ENCODE measurements at regions not wholly inside any gene's neighbourhood (a gene's known extent, or its start where the extent isn't known, plus 50 kb on each side); places are given as distances from the start of the nearest gene placed in this dataset.

DNA sequence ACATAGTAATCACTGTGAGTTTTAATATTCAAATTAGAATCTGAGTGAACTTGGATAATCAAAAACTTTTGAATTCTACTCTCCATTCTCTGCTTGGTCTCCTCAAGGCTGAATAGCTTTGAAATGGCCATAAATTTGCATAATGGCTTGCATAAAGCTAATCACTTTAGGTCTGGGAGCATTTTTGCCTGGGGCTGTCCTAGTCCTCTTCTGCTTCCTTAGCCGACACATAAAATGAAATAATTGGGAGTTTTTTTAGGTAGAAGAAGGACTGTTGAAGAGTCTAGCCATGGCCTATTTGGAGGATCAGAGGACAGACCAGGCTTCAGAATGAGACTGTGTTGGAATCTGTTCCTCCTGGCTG is 91.4 kb upstream of the EEF2KMT start:
- Histone ChIP-seq H3K27ac (ENCODE audit: low read depth, low read length) (no peak overlapping the region), H3K27me3 (ENCODE audit: control insufficient read depth, low read length) (no peaks in the 10 kb centered on the region), H3K4me3 (ENCODE audit: low read length) (no peak overlapping the region), H3K9me3 (ENCODE audit: control insufficient read depth, insufficient read depth, low read length) (no peaks in the 10 kb centered on the region), H3K4me1 (ENCODE audit: control insufficient read depth, low read length) (no peaks in the 10 kb centered on the region), H3K79me2 (ENCODE audit: control insufficient read depth, low read length) (no peaks in the 10 kb centered on the region), H3K4me2 (ENCODE audit: low read length) (no peak overlapping the region), H4K20me1 (ENCODE audit: control insufficient read depth, insufficient read depth, low read depth, low read length) (no peaks in the 10 kb centered on the region), H3K36me3 (ENCODE audit: control insufficient read depth, low read length) (no peaks in the 10 kb centered on the region), H3K9me2 (replicated peaks; ENCODE audit: control insufficient read depth, low read length) (no peaks in the 10 kb centered on the region), H3F3A (ENCODE audit: control insufficient read depth, insufficient read depth) (no peaks in the 10 kb centered on the region)
- TF ChIP-seq, protein P1, sequence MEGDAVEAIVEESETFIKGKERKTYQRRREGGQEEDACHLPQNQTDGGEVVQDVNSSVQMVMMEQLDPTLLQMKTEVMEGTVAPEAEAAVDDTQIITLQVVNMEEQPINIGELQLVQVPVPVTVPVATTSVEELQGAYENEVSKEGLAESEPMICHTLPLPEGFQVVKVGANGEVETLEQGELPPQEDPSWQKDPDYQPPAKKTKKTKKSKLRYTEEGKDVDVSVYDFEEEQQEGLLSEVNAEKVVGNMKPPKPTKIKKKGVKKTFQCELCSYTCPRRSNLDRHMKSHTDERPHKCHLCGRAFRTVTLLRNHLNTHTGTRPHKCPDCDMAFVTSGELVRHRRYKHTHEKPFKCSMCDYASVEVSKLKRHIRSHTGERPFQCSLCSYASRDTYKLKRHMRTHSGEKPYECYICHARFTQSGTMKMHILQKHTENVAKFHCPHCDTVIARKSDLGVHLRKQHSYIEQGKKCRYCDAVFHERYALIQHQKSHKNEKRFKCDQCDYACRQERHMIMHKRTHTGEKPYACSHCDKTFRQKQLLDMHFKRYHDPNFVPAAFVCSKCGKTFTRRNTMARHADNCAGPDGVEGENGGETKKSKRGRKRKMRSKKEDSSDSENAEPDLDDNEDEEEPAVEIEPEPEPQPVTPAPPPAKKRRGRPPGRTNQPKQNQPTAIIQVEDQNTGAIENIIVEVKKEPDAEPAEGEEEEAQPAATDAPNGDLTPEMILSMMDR (IDR thresholded peaks at IDR 0.05; ENCODE audit: low read depth, low read length, poor library complexity, severe bottlenecking), result no peak
- TF ChIP-seq EZH2phosphoT487 (IDR thresholded peaks at IDR 0.05; ENCODE audit: borderline replicate concordance, low read length), result no peak

DNA sequence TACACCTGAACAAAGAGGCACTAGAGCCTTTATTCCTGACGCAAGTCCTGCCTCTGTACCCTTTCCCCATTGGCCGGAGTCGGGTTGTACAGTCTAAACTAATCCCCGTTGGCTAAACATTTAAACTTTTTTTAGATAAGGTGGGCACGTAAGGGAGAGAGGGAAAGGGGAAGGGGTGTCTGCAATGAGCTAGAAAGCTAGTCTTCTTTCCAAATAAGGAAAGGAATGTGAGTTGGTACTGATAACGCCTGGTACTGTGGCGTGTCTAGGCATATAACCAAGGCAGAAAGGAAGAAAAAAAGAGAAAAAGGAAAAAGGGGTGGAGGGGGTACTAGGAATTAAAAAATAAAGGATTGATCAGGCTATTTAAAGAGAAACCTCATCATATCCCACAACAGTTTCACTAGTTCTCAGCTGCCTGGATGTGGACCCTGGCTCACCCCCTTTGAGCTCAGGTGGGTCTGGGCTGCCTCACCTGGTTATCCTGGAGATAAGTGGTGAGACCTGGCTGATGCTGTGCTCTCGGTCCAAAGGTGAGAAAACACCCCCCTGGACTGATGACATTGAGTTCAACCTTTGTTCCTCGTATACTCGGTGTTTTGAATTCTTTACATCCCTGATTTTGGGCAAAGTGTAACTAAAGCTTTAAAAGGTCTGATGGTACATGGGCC is 90.9 kb upstream of the EEF2KMT start:
- H3K79me2 ChIP-seq (ENCODE audit: control insufficient read depth, low read length), result no peaks in the 10 kb centered on the region

DNA sequence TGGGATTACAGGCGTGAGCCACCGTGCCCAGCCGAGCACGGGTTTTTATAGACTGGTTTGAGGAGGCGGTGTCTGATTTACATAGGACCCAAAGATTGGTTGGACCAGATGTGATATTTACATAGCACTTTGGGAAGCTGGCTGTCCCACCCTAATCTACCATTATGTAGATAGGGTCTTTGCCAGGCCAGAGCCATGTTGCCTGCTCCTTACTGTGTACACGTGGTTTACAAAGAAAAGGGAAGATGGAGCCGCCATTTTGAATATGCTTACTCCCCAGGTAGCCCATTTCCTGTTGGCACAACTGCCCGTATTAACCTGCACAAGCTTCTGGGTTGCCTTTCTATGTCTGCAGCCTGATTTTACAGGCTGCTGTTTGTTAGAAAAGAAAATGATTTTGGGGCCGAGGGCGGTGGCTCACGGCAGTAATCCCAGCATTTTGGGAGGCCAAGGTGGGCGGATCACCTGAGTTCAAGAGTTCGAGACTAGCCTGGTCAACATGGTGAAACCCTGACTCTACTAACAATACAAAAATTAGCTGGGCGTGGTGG is 89.9 kb upstream of the EEF2KMT start:
- Histone ChIP-seq H3K4me3 (ENCODE audit: low read length) (no peak overlapping the region), H3K79me2 (ENCODE audit: control insufficient read depth, low read length) (no peaks in the 10 kb centered on the region), H3K36me3 (ENCODE audit: control insufficient read depth, low read length) (no peaks in the 10 kb centered on the region), H3K9me3 (ENCODE audit: control insufficient read depth, insufficient read depth, low read length) (no peaks in the 10 kb centered on the region), H3K27ac (ENCODE audit: low read depth, low read length) (no peak overlapping the region), H3F3A (ENCODE audit: control insufficient read depth, insufficient read depth) (no peaks in the 10 kb centered on the region), H3K27me3 (ENCODE audit: control insufficient read depth, low read length) (no peaks in the 10 kb centered on the region), H4K20me1 (ENCODE audit: control insufficient read depth, insufficient read depth, low read depth, low read length) (no peaks in the 10 kb centered on the region), H3K4me1 (ENCODE audit: control insufficient read depth, low read length) (no peaks in the 10 kb centered on the region), H3K4me2 (ENCODE audit: low read length) (no peak overlapping the region), H3K9me2 (replicated peaks; ENCODE audit: control insufficient read depth, low read length) (no peaks in the 10 kb centered on the region)
- TF ChIP-seq EZH2phosphoT487 (IDR thresholded peaks at IDR 0.05; ENCODE audit: borderline replicate concordance, low read length), result no peak
- TF ChIP-seq, protein P1 (IDR thresholded peaks at IDR 0.05; ENCODE audit: low read depth, low read length, poor library complexity, severe bottlenecking), result no peak

More for the DNA sequence above, 90.9 kb upstream of the EEF2KMT start:
- no peak overlapping the region for H3K4me2 ChIP-seq (ENCODE audit: low read length)
- no peaks in the 10 kb centered on the region for H3K27me3 ChIP-seq (ENCODE audit: control insufficient read depth, low read length)
- TF ChIP-seq, protein P1 (IDR thresholded peaks at IDR 0.05; ENCODE audit: low read depth, low read length, poor library complexity, severe bottlenecking), result no peak
- TF ChIP-seq EZH2phosphoT487 (IDR thresholded peaks at IDR 0.05; ENCODE audit: borderline replicate concordance, low read length), result no peak
- H4K20me1 ChIP-seq (ENCODE audit: control insufficient read depth, insufficient read depth, low read depth, low read length), result no peaks in the 10 kb centered on the region
- no peaks in the 10 kb centered on the region for H3K9me3 ChIP-seq (ENCODE audit: control insufficient read depth, insufficient read depth, low read length)
- no peak overlapping the region for H3K4me3 ChIP-seq (ENCODE audit: low read length)
- H3K9me2 ChIP-seq (replicated peaks; ENCODE audit: control insufficient read depth, low read length), result no peaks in the 10 kb centered on the region
- H3K27ac ChIP-seq (ENCODE audit: low read depth, low read length), result no peak overlapping the region
- no peaks in the 10 kb centered on the region for H3F3A ChIP-seq (ENCODE audit: control insufficient read depth, insufficient read depth)
- H3K4me1 ChIP-seq (ENCODE audit: control insufficient read depth, low read length), result no peaks in the 10 kb centered on the region
- no peaks in the 10 kb centered on the region for H3K36me3 ChIP-seq (ENCODE audit: control insufficient read depth, low read length)
